NCI-H82 treated with DMSO at 0.1 percent for 48 hours (cell line): ENCODE measurements at regions not wholly inside any gene's neighbourhood (a gene's known extent, or its start where the extent isn't known, plus 50 kb on each side); places are given as distances from the start of the nearest gene placed in this dataset.

Experiments used
- DNase-seq: peaks from one replicate; lab custom pipeline; 2025; ENCODE audit not compliant: unreplicated experiment; lab: John Stamatoyannopoulos, UW

- DNase-seq = no peak
Measured at GRCh38 chr19:30209617-30210600, 162.3 kb upstream of the ZNF536 start.

DNA sequence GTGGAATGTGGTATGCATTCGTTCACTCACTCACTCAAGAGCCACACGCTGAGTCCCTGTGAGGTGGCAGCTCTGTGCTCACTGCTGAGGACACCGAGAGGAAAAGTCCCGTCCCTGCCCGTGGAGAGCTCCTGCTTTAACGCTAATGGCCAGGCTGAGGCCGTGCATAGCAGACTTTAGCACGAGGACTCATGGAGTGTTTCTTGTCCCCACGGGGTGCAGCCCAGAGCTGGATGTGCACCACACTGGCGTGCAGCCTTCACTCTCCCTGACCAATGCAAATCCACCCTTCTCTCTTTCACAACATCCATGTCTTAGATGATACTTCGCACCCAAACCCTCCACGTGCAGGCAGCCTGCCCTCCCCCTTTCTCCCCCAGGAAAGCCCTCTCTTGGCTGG lies 159.6 kb upstream of the ZNF536 start:
- DNase-seq = no peak

- no peak for DNase-seq
Measured at GRCh38 chr19:30214651-30215051, 157.5 kb upstream of the ZNF536 start.

DNA sequence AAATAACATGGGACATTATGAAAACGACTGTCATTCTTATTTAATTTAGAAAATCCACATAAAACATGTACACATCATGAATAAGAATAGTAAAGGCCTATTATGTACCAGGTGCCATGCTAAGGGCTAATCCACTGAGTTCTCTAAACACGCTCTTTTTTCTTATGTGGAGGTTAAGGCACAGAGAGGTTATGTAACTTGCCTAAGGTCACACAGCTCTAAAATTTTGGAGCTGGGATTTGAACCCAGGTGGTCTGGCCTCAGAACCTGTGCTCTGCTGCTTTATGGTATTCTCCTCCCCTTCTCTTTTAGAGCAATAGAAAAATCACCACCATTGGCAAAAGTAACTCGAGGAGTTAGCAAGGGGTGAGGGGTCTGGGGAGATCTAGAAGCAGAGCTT lies 156.9 kb upstream of the ZNF536 start:
- DNase-seq = no peak

- DNase-seq = no peak
Measured at GRCh38 chr19:30216453-30216852, 155.7 kb upstream of the ZNF536 start.

GRCh38 chr19:30217461-30217860 lies 154.7 kb upstream of the ZNF536 start:
- no peak for DNase-seq

- DNase-seq = no peak
Measured at GRCh38 chr19:30219702-30220101, 152.5 kb upstream of the ZNF536 start.

DNA sequence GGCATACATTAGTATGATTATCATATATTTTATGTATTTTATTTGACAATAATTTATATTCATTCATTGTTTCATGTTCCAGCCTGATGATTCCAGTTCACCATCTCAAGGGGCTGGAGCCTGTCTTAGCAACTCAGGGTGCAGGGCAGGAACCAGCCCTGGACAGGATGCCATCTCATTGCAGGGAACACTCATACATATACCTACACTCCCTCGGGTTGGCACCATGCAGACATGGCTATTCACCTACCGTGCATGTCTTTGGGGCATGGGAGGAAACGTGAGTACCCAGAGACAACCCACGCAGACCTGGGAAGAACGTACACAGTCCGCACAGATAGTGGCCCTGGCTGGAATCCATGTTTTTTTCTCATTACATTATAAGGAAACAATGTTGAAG lies 151.0 kb upstream of the ZNF536 start:
- no peak for DNase-seq

DNA sequence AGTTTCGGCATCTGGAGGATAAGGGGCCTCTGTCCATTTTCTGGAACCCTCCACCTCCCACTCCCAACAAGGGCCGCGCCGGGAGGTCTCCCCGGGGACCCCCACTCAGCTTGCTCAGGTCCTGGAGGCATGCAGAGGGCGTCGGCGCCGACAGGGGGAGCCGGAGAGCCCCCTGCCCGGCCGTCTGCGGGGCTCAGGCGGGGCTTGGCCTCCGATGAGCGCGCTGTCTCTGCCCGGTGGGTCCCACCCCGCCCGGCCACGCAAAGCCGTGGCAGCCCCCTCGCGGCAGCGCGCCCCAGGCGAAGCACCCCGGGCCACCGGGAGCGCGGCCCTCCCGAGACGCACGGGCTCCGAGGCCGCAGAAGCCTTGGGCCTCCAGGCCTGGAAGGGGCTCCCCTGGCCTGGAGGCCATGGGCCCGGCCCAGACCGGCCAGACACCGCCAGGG lies 149.7 kb upstream of the ZNF536 start:
- no peak for DNase-seq

- no peak for DNase-seq
Measured at GRCh38 chr19:30222992-30223865, 149.0 kb upstream of the ZNF536 start.

DNA sequence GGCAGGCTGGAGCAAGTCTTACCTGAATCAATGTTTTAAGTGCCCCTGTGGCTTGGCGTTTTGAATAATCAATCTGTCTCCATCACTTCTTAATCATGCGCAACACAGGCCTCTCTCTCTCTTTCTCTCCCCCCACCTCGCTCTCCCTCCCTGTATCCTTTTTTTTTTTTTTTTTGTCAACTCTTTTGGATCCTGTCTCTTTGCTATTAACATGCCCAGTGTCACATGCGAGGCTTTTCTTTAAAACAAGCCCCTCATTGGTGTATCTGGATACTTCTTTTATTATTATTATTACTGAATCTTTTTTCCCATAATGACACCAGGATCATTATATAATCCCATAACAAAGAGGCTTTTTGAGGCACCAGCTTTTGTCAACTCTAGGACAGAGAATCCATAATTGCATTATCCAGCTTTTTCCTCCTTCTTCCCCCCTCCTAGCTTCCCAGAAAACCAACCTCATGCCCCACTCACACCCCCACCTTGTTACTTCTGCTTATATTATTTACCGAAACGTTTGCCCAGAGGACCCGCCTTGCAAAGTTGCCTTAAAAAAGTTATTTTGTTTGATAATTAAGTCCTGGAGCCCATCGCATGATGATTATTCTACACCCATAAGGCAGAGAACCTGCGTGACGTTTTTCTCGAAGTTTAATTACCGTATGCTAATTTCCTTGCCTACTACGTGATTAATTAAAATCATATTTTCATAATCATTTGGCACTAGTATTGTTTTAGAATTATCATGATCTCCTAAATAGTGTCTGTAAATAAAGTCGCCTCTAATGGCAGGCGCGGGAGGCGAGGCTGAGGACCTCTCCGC lies 148.1 kb upstream of the ZNF536 start:
- peak; percentile 44 for DNase-seq

DNA sequence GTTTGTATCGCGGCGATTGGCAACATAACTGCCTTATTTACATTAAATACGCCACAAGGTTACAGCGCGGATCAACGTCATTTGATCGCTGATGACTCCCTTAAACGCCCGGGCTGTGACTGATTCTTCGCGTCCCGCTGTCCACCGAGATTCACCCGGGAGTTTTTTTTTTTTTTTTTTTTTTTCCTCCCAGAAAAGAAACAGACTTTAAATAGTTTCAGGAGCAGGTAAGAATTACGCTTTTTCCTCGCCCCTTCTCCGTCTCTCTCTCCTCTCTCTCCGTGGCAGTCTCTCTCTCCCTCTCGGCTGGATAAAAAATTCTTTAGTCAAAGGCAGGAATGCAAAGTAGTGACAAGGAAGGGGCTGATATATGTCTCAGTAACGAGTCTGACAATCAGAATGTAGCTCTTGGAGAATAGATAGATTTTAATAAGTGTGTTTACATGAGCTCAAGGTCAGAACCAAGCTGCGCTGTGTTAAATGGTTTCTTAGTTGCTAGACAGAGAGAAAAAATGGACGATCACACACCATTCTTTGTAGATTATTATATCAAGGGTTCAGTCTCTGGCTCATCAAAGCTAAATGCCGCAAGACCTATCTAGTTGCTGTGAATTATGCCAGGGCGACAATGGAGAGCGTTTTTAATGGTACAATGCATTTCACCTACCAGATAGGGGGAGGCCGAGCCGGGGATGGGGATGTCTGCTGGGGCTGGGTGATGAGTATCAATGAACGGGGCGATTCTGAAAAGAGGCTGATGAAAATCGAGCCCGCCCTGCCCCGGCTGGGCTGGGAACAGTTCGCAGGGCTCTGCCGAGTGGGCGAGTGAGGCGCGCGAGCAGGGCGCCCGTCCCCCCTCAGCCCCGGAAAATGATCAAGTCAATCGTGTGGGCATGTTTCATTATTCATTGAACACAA lies 147.2 kb upstream of the ZNF536 start:
- DNase-seq = peak; percentile 15

DNA sequence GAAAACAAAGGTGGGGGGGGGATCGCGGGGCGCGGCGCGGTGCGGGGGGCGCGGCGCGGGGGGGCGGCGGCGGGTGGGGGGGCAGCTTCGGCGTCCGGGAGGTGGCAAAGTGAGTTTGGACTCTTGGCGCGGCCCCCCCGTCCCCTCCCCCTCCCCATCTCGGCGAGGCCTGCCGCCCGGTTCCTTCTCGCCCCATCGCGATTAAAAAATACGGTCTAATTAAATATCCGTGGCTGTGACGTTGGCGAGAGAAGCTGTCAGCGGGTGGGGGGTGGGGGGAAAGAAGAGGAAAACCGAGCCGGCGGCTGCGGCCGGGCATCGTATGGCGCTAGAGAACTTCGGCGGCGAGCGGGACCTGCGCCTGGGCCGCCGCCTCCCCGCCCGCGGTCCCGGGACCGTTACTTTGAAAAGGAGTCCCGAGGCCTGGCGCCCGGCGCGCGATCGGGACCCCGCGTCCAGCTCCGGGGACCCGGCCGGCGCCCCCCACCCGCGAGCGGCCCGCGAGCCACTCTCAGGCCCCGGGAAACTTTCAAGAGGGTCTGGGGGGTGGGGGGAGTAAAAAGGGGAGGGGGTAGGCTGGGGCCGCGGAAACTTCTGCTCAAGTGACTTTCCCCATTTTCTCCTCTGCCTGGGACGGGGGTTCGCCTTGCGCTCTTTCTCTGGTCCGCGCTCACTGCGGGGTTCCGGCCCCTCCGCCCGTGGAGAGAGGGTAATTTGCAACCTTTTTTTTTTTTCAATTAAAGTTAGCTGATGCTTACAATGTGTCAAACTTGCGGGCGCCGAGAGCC lies 146.3 kb upstream of the ZNF536 start:
- DNase-seq = no peak

DNA sequence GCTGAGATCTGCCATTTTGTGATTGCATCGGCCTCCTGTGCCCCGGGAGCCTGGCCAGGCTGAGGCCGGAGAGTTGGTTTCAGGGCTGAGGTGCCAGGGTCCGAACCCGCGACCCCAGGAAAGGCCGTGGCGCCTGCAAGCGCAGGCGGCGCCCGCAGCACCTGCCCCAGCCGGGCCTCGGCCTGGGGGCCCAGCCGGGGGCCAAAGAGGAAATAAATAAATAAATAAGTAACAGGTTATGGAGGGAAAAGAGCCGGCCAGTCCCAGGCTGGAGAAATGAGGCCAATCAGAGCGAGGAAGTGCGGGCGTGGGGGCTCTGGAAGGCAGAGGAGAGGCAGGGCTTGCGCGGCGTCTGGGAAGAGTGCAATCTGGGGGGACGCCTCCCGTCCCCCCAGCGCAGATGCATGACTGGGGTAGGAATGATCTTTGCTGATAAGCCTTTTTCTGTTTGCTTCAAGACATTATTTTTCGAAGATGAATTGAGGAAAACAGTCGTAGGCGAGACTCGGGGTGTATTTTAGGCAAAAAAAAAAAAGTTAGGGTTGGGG lies 145.6 kb upstream of the ZNF536 start:
- DNase-seq = no peak

- DNase-seq = no peak
Measured at GRCh38 chr19:30227012-30227621, 145.1 kb upstream of the ZNF536 start.

GRCh38 chr19:30227661-30228112 lies 144.5 kb upstream of the ZNF536 start:
- DNase-seq = peak; percentile 41

- DNase-seq = peak; percentile 18
Measured at GRCh38 chr19:30228113-30228834, 143.9 kb upstream of the ZNF536 start.
